ENCODE measurements at regions not wholly inside any gene's neighbourhood (a gene's known extent, or its start where the extent isn't known, plus 50 kb on each side); places are given as distances from the start of the nearest gene placed in this dataset.

DNA sequence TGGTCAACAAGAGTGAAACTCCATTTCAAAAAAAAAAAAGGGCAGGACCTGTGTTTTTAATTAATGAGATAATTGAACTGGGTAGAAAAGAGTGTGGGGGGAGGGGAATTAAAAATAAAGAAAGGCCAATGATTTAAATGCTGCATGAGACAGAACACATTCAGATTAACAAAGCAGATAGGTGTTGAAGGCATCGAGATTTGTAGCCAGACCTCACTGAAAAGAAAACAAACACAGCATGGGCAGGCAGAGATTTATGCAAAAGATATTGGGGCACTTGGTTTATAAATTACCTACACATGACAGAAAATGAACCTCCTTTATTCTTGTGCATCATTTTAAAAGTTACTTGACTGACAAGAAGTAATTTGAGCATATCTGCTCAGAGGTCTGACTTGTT lies 354.0 kb upstream of the API5 start:
- TF ChIP-seq, protein P1, sequence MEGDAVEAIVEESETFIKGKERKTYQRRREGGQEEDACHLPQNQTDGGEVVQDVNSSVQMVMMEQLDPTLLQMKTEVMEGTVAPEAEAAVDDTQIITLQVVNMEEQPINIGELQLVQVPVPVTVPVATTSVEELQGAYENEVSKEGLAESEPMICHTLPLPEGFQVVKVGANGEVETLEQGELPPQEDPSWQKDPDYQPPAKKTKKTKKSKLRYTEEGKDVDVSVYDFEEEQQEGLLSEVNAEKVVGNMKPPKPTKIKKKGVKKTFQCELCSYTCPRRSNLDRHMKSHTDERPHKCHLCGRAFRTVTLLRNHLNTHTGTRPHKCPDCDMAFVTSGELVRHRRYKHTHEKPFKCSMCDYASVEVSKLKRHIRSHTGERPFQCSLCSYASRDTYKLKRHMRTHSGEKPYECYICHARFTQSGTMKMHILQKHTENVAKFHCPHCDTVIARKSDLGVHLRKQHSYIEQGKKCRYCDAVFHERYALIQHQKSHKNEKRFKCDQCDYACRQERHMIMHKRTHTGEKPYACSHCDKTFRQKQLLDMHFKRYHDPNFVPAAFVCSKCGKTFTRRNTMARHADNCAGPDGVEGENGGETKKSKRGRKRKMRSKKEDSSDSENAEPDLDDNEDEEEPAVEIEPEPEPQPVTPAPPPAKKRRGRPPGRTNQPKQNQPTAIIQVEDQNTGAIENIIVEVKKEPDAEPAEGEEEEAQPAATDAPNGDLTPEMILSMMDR (IDR thresholded peaks at IDR 0.05), result no peak
- TF ChIP-seq POLR2AphosphoS5 (IDR thresholded peaks at IDR 0.05) (no peak), POLR2A (IDR thresholded peaks at IDR 0.05) (no peak), EP300 (IDR thresholded peaks at IDR 0.05) (no peak)

All from suprapubic skin (tissue), 4 donors.